AG09319 (cell line): ENCODE measurements at regions not wholly inside any gene's neighbourhood (a gene's known extent, or its start where the extent isn't known, plus 50 kb on each side); places are given as distances from the start of the nearest gene placed in this dataset.

Experiments used
- DNase-seq: peaks from one replicate; pipeline ENCODE4 v3.0.0-alpha.2; 2010; ENCODE audit warnings: low read depth; ENCODE audit errors: extremely low read depth
- CTCF ChIP-seq: IDR thresholded peaks from 2 replicates; pipeline ENCODE4 v1.5.1; 2011; ENCODE audit warnings: low read depth, mild to moderate bottlenecking, inconsistent platforms, low read length, moderate library complexity

GRCh38 chr4:59238212-59238611, 1961.9 kb upstream of the ADGRL3 start:
- no peak for DNase-seq
- no peak for TF ChIP-seq CTCF

DNA sequence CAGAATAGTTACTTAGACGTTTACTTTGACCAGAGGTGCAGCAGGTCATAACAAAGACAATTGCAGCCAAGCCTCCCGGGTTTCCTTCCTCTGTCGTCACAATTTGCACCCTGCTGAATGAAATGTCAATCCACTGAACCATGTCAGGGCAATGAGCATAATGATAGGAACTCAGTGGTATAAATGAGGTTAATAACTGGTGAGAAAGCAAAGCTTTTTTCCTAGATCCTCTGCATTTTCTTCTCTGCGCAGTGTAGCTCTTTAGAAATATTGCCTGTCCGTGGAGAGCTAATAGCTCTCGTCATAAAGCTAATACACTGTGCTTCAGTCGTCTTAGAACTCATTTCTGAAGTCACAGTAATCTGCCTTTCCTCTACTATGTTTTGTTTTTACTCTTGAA, 1960.1 kb upstream of the ADGRL3 start:
- DNase-seq, result no peak
- TF ChIP-seq CTCF, result no peak

GRCh38 chr4:59243038-59243437, 1957.1 kb upstream of the ADGRL3 start:
- no peak for DNase-seq
- TF ChIP-seq CTCF, result no peak

DNA sequence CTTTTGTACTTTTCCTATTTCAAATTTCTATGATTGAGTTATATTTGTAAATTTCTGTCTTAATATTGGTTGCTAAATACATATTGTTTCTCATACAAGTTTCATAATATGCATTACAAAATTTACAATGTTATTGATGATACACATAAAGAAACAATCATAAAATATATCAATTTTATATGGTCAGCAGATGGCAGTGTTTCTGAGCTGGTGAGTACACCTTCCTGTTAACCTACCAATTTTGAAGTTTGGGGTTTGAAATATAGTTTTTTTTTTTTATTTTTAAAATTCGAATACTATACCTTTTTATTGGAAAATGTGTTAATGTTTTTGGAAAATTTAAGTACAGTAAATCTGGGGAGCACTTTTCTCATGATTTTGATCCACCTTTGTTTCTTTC, 1953.1 kb upstream of the ADGRL3 start:
- no peak for DNase-seq
- TF ChIP-seq CTCF, result no peak

DNA sequence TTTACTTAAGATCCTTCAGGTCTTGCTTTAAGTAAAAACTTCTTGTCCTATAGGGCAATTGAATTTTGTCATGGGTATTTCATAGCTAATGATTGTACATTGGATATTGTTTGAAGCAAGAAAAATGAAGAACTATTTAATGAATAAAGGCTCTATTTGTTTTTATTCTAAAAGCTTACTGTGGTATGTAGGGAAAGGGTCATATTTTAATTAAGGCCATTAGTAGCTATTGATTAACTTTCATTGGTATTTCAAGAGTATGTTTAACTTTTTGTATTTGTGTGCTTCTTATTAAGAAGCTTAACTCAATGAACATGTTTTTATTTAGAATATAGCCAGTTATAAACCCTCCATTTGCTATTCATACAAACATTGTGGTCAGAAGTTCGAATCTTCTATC, 1951.8 kb upstream of the ADGRL3 start:
- DNase-seq, result no peak
- TF ChIP-seq CTCF, result no peak

DNA sequence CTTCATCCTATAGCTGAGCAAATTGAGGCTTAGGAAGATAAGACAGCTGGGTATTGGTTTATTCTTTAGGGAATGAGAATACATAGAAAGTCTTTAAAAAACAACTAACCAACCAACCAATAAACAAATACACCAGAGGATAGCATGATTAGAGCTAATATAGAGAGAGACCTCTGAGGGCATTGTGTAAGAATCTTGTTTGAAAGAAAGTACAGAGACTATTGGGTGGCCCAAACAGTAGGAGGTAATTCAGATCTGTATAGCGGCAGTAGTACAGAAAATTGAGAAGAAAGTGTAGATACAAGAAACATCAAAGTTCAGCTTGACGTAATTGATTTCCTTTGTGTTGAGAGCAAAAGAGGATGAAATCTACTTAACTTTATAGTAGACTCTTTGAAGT, 1951.0 kb upstream of the ADGRL3 start:
- no peak for TF ChIP-seq CTCF
- no peak for DNase-seq

DNA sequence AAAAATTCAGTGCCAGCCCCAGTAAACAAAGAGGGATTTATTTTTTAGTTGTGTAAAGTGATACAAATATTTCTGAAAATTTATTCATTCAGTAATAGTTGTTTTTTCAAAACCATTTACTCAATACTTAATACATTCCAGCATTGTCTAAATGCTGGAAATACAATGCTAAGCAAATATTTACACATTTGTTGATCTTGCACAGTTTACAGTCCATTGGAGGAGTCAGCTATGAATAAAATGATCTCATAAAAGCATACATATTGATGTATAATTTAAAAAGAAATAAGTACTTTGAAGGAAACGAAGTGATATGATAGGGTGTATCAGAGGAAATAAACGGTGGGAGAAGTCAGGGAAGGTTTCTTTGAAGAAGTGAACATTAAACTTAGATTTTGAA, 1942.1 kb upstream of the ADGRL3 start:
- no peak for TF ChIP-seq CTCF
- DNase-seq, result no peak

DNA sequence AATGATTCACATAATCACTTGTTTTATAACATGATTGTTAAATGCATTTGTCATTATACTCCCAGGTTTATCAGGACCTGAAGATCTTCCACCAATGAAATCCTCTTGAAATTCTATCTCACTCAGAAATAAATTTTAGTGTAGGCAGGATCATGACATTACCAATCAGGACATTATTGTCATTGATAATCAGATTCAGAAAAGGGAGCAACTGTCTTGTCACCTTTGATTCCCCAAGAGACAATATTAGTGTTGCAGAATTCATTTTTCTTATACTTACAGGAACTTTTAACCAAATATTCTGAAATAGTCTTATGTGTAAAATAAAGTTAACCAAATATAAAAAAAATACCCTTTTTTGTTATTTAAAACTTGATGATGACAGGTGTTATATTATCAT, 1892.5 kb upstream of the ADGRL3 start:
- DNase-seq, result no peak
- no peak for TF ChIP-seq CTCF
